ENCODE measurements at regions not wholly inside any gene's neighbourhood (a gene's known extent, or its start where the extent isn't known, plus 50 kb on each side); places are given as distances from the start of the nearest gene placed in this dataset.

DNA sequence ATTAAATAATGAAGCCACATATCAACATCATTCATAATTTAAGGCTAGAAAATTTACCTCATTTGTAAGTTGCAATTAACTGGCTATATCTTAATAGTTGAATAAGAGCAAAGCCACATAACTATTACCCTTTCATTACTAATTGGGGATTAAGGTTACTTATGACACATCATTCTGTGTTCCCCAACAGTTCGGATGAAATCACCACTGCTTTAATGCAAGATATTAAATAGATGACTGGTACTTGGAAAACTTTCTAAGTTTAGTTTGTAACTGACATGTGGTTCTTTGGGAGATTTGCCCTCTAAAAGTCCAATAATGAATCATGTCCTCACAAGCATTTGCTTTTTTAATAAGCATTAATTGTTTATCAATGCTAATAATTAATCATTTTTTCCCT, 109.1 kb downstream of the MTERF1 start:
- Histone ChIP-seq H3K79me2 (ENCODE audit: control insufficient read depth, insufficient read depth, low read length) (no peaks in the 10 kb centered on the region), H3K4me1 (replicated peaks in 1 of 2; ENCODE audit: control insufficient read depth in 2 of 2, insufficient read depth in 2 of 2, low read length in 2 of 2) (no peaks in the 10 kb centered on the region), H3K36me3 (ENCODE audit: control insufficient read depth, insufficient read depth, low read length) (no peaks in the 10 kb centered on the region), H3K9me1 (ENCODE audit: control insufficient read depth, insufficient read depth, low read length) (no peaks in the 10 kb centered on the region), H2AFZ (ENCODE audit: low read depth, low read length) (no peak overlapping the region), H3K9me3 (replicated peaks; ENCODE audit: control insufficient read depth, insufficient read depth, low read depth, low read length) (no peaks in the 10 kb centered on the region), H3K27me3 (ENCODE audit: control insufficient read depth in 2 of 2, insufficient read depth in 2 of 2, low read length in 2 of 2) (no peaks in the 10 kb centered on the region), H3K27ac (ENCODE audit: extremely low read depth, low read depth, low read length) (no peak overlapping the region), H3K4me3 (no peak overlapping the region), H3K9ac (ENCODE audit: insufficient read depth in 1 of 2, low read depth in 2 of 2, low read length in 2 of 2) (no peak overlapping the region), H3K4me2 (ENCODE audit: insufficient read depth, low read length) (no peak overlapping the region), H4K20me1 (replicated peaks; ENCODE audit: control insufficient read depth, insufficient read depth, low read length) (no peaks in the 10 kb centered on the region)
- ATAC-seq, result no peak
- intact Hi-C loops (cut with micrococcal nuclease), result no loop called here
- no TSS peak for BruUV-seq (replicated peaks)
- POLR2A ChIA-PET, result no interaction called here
- CTCF ChIA-PET (ENCODE audit: low intra/inter-chr PET ratio), result no interaction called here
- in situ Hi-C loops (cut with MboI), result no loop called here
- 4% methylated on average over 1 of the region's 1 CpG for WGBS (ENCODE audit: insufficient coverage, low coverage, missing lambda C conversion rate)
- FAIRE-seq, result no peak
- DNase-seq (ENCODE audit: extremely low read depth in 1 of 4, low spot score in 3 of 4), result no peak
- no peak for TF ChIP-seq HNRNPK (IDR thresholded peaks at IDR 0.05; ENCODE audit: low read depth, low read length, poor library complexity, severe bottlenecking)
- TF ChIP-seq ZNF584 (CRISPR knock-in tag; IDR thresholded peaks at IDR 0.05; ENCODE audit: low read depth), result no peak
- TF ChIP-seq, protein P1, sequence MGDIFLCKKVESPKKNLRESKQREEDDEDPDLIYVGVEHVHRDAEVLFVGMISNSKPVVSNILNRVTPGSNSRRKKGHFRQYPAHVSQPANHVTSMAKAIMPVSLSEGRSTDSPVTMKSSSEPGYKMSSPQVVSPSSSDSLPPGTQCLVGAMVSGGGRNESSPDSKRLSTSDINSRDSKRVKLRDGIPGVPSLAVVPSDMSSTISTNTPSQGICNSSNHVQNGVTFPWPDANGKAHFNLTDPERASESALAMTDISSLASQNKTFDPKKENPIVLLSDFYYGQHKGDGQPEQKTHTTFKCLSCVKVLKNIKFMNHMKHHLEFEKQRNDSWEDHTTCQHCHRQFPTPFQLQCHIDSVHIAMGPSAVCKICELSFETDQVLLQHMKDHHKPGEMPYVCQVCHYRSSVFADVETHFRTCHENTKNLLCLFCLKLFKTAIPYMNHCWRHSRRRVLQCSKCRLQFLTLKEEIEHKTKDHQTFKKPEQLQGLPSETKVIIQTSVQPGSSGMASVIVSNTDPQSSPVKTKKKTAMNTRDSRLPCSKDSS (IDR thresholded peaks at IDR 0.05; ENCODE audit: low read depth, partially characterized antibody), result no peak
- TF ChIP-seq, protein P2, sequence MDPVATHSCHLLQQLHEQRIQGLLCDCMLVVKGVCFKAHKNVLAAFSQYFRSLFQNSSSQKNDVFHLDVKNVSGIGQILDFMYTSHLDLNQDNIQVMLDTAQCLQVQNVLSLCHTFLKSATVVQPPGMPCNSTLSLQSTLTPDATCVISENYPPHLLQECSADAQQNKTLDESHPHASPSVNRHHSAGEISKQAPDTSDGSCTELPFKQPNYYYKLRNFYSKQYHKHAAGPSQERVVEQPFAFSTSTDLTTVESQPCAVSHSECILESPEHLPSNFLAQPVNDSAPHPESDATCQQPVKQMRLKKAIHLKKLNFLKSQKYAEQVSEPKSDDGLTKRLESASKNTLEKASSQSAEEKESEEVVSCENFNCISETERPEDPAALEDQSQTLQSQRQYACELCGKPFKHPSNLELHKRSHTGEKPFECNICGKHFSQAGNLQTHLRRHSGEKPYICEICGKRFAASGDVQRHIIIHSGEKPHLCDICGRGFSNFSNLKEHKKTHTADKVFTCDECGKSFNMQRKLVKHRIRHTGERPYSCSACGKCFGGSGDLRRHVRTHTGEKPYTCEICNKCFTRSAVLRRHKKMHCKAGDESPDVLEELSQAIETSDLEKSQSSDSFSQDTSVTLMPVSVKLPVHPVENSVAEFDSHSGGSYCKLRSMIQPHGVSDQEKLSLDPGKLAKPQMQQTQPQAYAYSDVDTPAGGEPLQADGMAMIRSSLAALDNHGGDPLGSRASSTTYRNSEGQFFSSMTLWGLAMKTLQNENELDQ (CRISPR knock-in tag; IDR thresholded peaks at IDR 0.05; ENCODE audit: borderline replicate concordance), result no peak
- TF ChIP-seq ZNF217 (CRISPR knock-in tag; IDR thresholded peaks at IDR 0.05), result no peak
- no peak for TF ChIP-seq ZNF253 (CRISPR knock-in tag; conservative IDR thresholded peaks at IDR 0.05)
- no peak for TF ChIP-seq ZNF174 (CRISPR knock-in tag; IDR thresholded peaks at IDR 0.05)
- TF ChIP-seq HDGF (IDR thresholded peaks at IDR 0.05), result no peak
- no peak for TF ChIP-seq SMARCA5 (IDR thresholded peaks at IDR 0.05)
- TF ChIP-seq RBM17 (IDR thresholded peaks at IDR 0.05; ENCODE audit: borderline replicate concordance, low read depth, low read length), result no peak
- TF ChIP-seq ZFP30 (CRISPR knock-in tag; IDR thresholded peaks at IDR 0.05; ENCODE audit: borderline replicate concordance), result no peak
- no peak for TF ChIP-seq TCF7L2 (IDR thresholded peaks at IDR 0.05; ENCODE audit: low read depth, low read length)
- TF ChIP-seq, protein P3, sequence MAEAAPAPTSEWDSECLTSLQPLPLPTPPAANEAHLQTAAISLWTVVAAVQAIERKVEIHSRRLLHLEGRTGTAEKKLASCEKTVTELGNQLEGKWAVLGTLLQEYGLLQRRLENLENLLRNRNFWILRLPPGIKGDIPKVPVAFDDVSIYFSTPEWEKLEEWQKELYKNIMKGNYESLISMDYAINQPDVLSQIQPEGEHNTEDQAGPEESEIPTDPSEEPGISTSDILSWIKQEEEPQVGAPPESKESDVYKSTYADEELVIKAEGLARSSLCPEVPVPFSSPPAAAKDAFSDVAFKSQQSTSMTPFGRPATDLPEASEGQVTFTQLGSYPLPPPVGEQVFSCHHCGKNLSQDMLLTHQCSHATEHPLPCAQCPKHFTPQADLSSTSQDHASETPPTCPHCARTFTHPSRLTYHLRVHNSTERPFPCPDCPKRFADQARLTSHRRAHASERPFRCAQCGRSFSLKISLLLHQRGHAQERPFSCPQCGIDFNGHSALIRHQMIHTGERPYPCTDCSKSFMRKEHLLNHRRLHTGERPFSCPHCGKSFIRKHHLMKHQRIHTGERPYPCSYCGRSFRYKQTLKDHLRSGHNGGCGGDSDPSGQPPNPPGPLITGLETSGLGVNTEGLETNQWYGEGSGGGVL (CRISPR knock-in tag; IDR thresholded peaks at IDR 0.05), result no peak
- no peak for TF ChIP-seq DDX20 (tag; IDR thresholded peaks at IDR 0.05; ENCODE audit: low read depth)
- TF ChIP-seq, protein P4, sequence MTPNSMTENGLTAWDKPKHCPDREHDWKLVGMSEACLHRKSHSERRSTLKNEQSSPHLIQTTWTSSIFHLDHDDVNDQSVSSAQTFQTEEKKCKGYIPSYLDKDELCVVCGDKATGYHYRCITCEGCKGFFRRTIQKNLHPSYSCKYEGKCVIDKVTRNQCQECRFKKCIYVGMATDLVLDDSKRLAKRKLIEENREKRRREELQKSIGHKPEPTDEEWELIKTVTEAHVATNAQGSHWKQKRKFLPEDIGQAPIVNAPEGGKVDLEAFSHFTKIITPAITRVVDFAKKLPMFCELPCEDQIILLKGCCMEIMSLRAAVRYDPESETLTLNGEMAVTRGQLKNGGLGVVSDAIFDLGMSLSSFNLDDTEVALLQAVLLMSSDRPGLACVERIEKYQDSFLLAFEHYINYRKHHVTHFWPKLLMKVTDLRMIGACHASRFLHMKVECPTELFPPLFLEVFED (CRISPR knock-in tag; conservative IDR thresholded peaks at IDR 0.05), result no peak
- TF ChIP-seq, protein P5, sequence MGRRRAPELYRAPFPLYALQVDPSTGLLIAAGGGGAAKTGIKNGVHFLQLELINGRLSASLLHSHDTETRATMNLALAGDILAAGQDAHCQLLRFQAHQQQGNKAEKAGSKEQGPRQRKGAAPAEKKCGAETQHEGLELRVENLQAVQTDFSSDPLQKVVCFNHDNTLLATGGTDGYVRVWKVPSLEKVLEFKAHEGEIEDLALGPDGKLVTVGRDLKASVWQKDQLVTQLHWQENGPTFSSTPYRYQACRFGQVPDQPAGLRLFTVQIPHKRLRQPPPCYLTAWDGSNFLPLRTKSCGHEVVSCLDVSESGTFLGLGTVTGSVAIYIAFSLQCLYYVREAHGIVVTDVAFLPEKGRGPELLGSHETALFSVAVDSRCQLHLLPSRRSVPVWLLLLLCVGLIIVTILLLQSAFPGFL (CRISPR knock-in tag; IDR thresholded peaks at IDR 0.05), result no peak
